Germinal center (tissue), 1 donor: ENCODE measurements at regions not wholly inside any gene's neighbourhood (a gene's known extent, or its start where the extent isn't known, plus 50 kb on each side); places are given as distances from the start of the nearest gene placed in this dataset.
"Not testable (repeated sequence)": the region's sequence is repeated elsewhere in the genome, so short reads cannot be mapped to it uniquely, and the experiment has no call there.

Experiments used
- DNase-seq: peaks from one replicate; pipeline ENCODE4 v3.0.0; 2012; ENCODE audit warnings: mixed read lengths, low spot score

DNA sequence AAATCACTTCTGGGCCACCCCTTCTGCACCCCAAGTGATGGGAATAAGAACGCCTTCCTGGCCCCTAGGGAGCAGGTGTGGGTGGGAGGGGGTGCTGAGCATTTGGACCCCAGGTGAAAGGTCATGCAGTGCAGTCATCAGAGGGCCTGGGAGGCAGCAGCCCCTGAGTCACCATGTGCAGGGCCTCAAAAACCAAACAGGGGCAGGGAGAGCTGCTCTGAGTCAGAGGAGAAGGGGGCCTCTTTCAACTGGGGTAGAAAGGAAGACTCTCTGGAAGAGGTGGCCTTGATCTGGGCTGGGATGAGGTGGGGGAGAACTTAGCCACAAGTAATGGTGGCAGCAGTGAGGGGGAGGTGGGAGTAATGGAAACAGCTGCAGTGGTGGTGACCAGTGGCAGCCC lies 164.3 kb downstream of the BUB3 start:
- no peak for DNase-seq

DNA sequence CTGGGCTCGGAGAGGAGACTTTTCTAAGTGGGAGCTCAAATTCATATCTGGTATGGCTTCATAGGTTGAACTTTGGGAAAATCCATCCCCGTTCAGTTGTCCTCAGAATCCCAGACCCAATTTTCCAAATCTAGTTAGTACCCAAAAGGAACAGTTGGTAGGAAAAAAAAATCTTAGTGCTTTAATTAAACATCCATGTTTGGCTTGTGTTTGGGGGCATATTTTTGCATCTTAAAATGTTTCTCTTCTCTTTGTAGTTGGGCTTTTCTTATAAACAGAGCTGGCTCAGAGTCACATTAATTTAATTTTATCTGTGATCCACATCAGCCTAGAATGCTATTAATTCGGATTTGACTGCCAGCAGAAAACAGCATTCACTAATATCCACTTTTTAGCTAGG lies 165.9 kb downstream of the BUB3 start:
- DNase-seq = no peak

DNA sequence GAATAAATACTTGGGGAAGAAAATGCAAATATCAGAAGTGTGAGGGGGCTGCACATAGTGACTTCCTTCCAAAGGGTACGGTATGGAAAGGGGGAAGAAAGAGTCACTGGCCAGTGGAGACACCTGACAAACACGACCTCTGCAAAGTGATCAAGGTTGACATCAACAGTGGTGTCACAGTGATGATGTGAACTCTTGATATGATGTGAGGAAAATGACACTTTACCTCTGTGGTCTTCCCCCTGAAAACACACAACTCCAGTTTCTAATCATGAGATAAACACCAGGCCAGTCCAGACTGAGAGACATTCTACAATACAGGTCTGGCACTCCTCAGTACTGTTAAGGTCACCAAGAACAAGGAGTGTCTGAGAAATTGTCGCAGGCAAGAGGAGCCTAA lies 169.7 kb downstream of the BUB3 start:
- no peak for DNase-seq

DNA sequence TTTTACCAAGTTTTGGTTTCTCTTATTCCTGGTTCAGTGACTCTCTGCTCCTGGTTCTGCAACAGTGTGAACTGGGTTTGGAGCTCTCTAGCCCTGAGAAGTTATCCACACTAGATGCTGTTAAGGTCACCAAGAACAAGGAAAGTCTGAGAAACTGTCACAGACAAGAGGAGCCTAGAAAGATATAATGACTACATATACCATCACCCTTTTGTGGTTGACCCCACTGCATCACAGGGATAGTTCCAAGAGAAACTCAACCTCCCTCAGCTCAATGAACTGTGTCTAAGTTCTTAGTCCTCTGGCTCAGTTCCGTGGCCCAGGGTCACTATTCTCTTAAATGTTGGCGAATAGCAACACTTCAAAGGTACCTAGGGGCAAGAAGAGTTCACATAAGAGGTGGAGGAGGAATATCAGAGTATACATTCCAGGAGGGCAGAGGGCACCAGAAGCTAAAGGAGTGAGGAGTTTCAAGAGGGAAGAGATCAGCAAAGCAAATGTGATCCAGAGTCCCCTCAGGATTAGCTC lies 171.5 kb downstream of the BUB3 start:
- DNase-seq = no peak

GRCh38 chr10:123326674-123327073 lies 172.5 kb downstream of the BUB3 start:
- no peak for DNase-seq

DNA sequence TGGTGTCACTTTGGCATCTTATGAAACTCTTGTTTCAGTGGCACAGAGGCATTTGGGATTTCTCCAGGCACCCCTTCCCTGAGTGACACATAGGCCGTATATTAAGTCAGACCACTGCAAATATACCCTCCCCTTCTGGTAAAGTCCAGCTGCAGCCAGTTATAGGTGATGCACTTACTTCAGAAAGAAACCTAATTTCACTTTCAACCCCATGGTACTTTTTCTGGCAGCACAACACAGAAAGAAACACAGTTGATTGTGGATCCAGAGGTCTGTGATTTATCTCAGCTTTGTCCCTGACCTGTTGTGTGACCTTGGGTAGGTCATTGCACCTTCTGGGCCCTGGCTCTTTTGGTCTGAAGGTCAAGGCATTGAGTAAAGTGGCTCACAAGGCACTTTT lies 173.2 kb downstream of the BUB3 start:
- DNase-seq = no peak

DNA sequence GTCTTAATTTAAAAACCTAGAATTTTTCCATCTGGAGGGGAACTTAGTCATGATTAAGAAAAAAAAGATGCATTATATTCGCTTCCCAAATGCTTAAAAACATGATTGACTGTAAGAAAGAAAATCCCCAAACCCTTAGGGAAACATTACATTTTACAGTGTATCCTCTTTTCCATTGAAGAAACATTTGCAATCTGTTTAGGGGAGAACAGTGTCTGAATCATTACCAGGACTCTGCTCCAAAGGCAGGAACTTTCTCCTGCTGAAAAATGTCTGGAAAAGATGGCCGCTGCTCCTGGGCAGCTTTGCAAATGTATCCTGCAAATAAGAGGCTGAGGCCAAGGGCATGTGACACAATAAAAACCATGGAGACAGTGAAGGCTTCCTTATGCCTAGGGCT lies 173.7 kb downstream of the BUB3 start:
- DNase-seq = no peak

DNA sequence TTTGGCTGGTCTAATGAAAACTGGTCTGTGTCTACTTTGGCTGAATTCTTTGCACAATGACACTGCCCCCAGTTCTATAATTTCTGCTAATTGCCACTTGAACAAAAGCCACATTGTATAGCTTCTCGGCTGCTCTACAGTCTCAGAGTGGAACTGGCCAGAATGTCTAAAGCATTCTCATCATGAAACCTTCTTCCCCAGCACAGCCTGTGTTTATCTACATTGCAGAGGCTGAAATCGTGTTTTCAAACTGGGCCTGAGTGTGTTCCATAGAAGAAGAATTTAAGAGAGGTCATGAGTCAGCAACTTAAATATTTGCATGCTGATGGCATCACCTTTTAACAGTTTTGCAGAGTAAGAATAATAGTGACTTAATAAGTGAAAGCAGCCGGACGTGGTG lies 177.2 kb downstream of the BUB3 start:
- no peak for DNase-seq

- DNase-seq = no peak
Measured at GRCh38 chr10:123346581-123346980, 192.4 kb downstream of the BUB3 start.

DNA sequence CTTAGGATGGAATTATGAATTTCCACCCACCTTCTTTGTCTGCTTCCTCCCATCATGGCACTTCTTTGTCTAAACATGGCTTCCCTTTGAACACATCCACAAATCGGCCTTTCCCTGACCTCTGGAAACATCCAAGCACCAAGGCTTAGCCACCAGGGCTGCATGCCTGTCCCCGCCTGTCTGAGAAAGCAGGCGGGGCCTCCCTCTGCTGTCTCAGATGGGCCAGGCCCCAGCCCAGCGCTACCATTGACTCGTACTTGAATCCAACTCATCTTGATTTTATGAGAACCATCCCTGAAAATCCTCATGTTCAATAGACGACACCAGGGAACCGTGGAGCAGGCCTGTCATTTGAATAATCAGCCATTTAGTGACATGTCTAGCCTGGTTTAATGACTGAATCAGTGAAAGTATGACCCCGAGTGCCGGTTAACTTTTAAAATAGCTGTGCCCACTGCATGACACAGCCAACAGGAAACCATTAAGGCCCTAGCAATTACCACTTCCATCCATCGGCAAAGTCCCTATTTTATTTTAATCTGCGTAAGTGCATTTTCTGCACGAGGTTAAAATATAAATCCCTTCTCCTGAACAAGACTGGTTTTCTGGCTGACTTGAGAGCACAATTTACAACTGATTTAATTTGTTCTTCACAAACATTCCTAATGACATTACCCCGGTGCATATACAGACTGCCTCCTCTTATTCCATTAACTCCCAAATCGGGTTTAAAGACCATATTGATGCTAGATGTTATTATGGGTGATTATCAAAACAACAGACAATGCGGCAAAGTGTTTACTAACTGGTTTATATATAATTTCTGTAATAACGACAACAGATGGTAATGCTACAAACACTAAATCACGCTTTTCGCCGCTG lies 194.7 kb downstream of the BUB3 start:
- DNase-seq = no peak

DNA sequence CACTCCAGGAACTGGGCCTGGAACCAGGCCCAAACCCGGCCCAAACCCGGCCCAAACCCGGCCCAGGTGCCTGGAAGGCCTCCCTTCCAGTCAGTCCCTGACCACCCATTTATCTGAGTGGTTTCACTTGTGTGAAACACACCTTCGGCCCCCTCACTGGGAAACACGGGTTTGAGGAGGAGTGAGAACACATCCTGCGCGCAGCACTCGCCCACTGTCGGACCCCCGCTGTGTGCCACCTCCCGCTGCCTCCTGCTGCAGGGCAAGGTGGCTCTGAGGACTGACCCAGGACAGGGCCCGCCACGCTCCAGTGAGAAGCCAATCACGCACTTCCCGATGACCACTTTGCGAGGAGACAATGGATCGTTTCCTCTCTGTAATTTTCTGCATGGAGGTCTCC lies 197.5 kb downstream of the BUB3 start:
- DNase-seq = no peak

GRCh38 chr10:123354521-123354920 lies 200.3 kb downstream of the BUB3 start:
- DNase-seq = no peak

DNA sequence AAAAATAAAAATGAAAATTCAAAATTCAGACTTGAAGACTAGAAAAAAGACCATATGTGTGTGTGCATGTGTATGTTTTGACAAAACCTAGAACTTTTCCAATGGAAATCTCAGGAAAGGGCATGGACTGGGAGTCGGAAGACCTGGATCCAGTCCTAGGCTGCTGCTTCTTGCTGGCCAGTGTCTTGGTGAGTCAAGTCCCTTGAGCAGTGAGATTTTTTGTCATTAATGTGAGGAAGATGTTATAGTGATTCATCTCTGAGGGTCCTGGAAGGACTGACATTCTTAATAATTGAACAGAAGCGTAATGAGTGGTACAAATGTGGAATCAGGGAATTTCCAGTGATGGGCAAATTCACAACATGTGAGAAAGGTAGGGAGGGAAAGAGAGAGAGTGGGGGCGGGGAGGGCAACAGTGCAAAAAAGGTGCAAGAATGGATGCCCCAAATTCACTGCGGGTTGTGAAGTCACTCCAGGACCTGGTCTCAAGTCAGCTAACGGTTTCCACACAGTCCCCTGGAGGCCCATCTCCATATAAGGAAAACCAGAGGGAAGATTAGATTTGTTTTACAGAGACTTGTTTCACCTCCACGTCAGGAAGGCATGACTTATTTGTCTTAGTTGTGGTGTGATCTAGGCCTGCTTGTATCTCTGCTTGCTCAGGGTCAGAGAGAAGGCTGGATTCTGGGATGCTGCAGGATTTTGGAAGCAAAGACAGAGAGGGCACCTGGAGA lies 201.7 kb downstream of the BUB3 start:
- no peak for DNase-seq

GRCh38 chr10:123356799-123357198 lies 202.6 kb downstream of the BUB3 start:
- DNase-seq = no peak

DNA sequence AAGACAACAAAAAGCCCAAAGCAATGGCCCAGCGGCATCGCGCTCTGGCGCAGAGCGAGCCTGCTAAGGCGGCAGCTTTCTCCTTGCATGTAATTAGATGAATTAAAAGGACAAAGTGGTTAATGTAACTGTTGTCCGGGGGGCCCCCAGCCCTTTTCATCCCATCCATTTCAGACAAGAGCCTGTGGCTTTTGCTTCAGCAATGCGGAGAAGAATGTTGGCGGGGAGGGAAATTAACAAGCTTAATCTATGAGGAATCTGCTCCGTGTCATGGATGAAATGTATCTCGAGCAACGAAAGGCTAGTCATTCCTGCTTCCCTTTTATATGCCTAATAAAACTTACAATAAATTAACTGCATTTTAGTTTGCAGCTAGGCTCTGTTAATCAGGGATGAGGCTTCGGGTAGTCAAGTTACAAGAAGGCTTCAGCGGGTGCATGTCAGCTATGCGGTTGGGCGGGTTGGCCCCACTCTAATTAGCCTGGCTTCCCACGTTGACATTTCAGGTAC lies 203.3 kb downstream of the BUB3 start:
- no peak for DNase-seq

DNA sequence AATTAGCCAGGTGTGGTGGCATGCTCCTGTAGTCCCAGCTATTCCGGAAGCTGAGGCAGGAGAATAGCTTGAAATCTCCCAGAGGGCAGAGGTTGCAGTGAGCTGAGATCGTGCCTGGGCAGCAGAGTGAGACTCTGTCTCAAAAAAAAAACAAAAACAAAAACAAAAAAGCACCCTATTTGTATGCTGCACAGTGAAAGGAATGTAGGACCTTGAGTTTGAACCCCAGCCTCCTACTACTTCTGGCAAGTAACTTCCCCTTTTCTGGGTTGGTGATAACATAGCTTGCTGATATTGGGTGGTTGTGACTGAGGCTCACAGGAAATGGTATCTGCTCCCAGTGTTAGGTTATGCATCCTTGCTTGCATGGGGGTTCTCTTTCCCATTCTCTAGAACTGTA lies 205.3 kb downstream of the BUB3 start:
- DNase-seq = no peak

DNA sequence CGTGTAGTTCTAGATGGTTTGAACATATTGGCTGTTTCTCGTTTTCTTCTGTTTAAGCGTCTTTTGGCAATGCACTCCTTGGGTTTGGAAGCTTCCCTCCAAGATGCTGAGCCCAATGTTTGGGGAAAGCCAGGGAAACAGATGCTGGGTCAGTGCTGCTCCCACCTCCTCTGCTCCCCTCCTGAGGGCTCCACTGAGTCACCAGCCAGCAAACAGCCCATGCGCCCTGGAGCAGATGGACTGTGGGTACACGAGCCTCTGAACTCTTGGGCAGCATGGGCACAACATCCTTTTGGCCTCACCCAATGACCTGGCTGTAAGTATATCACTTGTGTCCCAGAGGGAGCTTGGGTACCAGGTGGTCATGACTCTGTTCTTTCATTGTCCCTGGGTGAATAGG lies 207.6 kb downstream of the BUB3 start:
- no peak for DNase-seq

- DNase-seq = no peak
Measured at GRCh38 chr10:123367195-123367594, 213.0 kb downstream of the BUB3 start.

- not testable (repeated sequence) for DNase-seq
Measured at GRCh38 chr10:123371626-123372025, 217.4 kb downstream of the BUB3 start.

- DNase-seq = no peak
Measured at GRCh38 chr10:123373591-123373990, 219.4 kb downstream of the BUB3 start.

- no peak for DNase-seq
Measured at GRCh38 chr10:123375097-123375496, 220.9 kb downstream of the BUB3 start.

DNA sequence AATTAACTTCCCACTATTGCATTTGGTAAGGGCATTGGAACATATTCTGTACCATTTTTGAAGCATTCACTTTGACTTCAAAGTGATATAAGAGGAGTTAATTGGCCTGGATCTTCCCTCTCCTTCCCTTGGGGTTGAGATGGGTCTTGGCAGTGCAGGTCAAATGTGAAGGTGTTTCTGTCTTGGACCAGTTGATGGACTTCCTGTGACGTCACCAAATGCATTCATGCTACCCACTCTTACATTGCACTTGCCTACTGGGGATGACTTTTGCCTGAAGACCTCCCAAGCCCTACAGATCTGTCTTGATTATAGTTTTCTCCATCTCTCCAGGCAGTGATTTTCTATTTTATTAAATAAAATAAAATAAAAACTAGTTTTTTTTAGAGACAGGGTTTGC lies 221.5 kb downstream of the BUB3 start:
- DNase-seq = no peak

DNA sequence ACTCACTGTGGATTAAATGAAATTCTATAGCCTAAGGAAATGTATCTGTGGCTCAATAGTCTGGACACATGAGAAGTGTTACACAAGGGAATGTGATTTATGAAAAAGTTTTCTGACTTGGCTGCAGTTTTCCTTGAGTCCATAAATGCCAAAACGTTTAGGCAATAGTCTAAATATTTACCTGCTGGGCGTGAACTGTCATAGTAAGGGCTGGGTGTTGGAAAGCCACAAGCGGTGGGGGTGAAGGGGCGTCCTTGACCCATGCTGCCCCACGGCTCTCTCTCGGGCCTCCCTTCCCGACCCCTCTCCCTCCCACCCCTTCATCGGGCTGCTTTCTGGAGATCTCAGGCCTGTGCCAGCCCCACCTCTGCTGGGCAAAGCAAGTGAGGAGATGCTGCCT lies 223.7 kb downstream of the BUB3 start:
- no peak for DNase-seq
